Activated gamma-delta T cell (primary cell): ENCODE measurements at regions not wholly inside any gene's neighbourhood (a gene's known extent, or its start where the extent isn't known, plus 50 kb on each side); places are given as distances from the start of the nearest gene placed in this dataset.

Source experiments
- DNase-seq: peaks from one replicate; lab custom pipeline; 2025; lab: John Stamatoyannopoulos, UW

- no peak for DNase-seq
These were observed 145.5 kb upstream of the PMFBP1 start for GRCh38 chr16:72317446-72317845.

GRCh38 chr16:72313903-72314302 lies 141.9 kb upstream of the PMFBP1 start:
- no peak for DNase-seq

- DNase-seq = no peak
These were observed 140.9 kb upstream of the PMFBP1 start for GRCh38 chr16:72312828-72313227.

- DNase-seq = no peak
These were observed 139.5 kb upstream of the PMFBP1 start for GRCh38 chr16:72311426-72311825.

- no peak for DNase-seq
These were observed 137.0 kb upstream of the PMFBP1 start for GRCh38 chr16:72309001-72309400.

GRCh38 chr16:72308396-72308795 lies 136.4 kb upstream of the PMFBP1 start:
- DNase-seq = no peak

- no peak for DNase-seq
These were observed 130.4 kb upstream of the PMFBP1 start for GRCh38 chr16:72302332-72302731.

- no peak for DNase-seq
These were observed 129.7 kb upstream of the PMFBP1 start for GRCh38 chr16:72301523-72302236.

- no peak for DNase-seq
These were observed 128.9 kb upstream of the PMFBP1 start for GRCh38 chr16:72300892-72301291.

GRCh38 chr16:72299684-72300243 lies 127.8 kb upstream of the PMFBP1 start:
- no peak for DNase-seq

GRCh38 chr16:72298961-72299360 lies 127.0 kb upstream of the PMFBP1 start:
- no peak for DNase-seq

- no peak for DNase-seq
These were observed 124.0 kb upstream of the PMFBP1 start for GRCh38 chr16:72295914-72296313.

GRCh38 chr16:72291531-72291981 lies 119.6 kb upstream of the PMFBP1 start:
- no peak for DNase-seq

GRCh38 chr16:72291121-72291520 lies 119.2 kb upstream of the PMFBP1 start:
- DNase-seq = no peak

- no peak for DNase-seq
These were observed 115.7 kb upstream of the PMFBP1 start for GRCh38 chr16:72287649-72288048.

GRCh38 chr16:72286936-72287620 lies 115.1 kb upstream of the PMFBP1 start:
- DNase-seq = no peak

GRCh38 chr16:72285728-72286127 lies 113.8 kb upstream of the PMFBP1 start:
- DNase-seq = no peak

GRCh38 chr16:72285324-72285723 lies 113.4 kb upstream of the PMFBP1 start:
- DNase-seq = no peak

- DNase-seq = no peak
These were observed 112.3 kb upstream of the PMFBP1 start for GRCh38 chr16:72284042-72284789.

- no peak for DNase-seq
These were observed 110.4 kb upstream of the PMFBP1 start for GRCh38 chr16:72282362-72282761.

- DNase-seq = no peak
These were observed 106.3 kb upstream of the PMFBP1 start for GRCh38 chr16:72278301-72278700.

- DNase-seq = no peak
These were observed 105.8 kb upstream of the PMFBP1 start for GRCh38 chr16:72277749-72278148.
